8988T (cell line): ENCODE measurements at regions not wholly inside any gene's neighbourhood (a gene's known extent, or its start where the extent isn't known, plus 50 kb on each side); places are given as distances from the start of the nearest gene placed in this dataset.
"Not testable (repeated sequence)": the region's sequence is repeated elsewhere in the genome, so short reads cannot be mapped to it uniquely, and the experiment has no call there.

Source experiments
- DNase-seq: peaks from one replicate; pipeline ENCODE4 v3.0.0; 2011

DNA sequence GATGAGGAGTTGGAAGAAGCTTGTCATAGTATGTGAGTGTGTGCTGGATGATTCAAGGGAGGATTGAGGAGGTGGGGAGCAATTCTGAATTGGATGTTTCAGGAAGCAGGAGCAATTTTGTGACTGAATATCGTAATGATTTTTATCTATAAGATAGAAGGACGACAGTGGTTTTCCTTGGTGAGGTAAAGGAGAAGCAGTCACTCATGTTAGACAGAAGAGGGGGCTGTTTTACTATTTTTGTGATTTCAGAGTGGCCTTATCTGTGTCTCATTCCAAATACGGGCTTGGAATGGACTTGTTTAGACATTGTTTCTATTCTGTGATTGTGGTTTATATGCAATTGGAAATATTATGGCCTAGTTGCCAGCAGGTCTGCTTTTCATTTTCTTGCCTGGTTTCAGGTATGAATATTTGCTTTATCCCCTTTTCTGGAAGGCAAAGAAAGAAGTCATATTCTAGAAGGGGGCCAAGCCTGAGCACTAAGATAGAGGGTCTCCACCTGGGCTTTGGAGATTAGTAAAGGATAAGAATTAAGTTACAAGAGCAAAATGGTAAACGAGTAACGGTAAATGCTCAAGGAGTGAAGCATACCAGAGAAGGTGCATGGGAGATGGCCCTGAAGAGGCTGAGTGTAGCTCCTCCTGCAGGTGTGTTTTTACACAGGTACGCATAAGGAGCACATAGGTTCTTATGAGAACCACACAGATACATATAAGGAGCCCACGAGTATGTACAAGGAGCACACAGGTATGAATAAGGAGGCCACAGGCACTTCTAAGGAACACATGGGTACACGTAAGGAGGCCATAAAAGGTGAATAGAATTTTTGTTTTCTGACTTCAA lies 124.6 kb upstream of the KCNAB1 start:
- no peak for DNase-seq

DNA sequence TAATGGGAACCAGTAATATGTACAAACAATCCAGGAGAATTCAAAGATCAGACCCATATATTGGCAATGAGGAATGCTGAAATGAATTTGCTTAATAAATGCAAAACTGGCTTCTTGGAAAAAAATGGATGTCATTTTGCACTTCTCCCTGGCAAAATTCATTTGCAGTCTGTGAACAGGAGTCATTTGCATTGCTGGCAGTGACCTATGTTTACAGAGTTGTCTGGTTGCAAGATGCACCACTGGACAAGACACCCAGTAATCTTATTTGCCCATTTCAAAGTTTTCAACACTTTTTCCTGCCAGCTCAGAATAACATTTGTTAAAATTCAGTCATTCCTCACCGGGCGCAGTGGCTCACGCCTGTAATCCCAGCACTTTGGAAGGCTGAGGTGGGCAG lies 123.5 kb upstream of the KCNAB1 start:
- DNase-seq, result no peak

DNA sequence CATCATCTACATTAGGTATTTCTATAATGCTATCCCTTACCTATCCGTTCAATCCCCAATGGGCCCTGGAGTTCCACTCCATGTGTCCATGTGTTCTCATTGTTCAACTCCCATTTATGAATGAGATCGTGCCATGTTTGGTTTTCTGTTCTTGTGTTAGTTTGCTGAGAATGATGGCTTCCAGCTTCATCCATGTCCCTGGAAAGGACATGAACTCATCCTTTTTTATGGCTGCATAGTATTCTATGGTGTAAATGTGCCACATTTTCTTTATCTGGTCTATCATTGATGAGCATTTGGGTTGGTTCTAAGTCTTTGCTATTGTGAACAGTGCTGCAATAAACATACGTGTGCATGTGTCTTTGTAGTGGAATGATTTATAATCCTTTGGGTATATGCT lies 122.2 kb upstream of the KCNAB1 start:
- not testable (repeated sequence) for DNase-seq

DNA sequence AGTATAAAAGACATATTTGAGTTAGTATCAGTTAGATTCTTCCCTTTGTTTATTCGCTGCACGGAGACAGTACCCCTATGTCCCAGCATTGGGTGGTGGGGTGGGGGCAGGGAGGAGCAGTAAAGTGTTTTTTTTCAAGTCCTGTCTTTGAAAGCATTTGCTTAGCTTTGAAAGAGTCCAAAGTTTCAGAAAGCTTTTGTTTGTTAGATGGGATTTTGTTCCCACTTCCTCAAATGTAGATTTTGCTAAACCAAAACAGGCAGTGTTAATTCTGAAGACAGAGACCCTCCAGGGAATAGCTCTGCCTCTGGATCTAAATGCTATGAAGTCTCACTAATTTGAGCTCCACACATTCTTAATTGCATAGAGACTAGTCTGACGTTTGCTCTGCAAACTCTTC lies 114.6 kb upstream of the KCNAB1 start:
- DNase-seq, result no peak

DNA sequence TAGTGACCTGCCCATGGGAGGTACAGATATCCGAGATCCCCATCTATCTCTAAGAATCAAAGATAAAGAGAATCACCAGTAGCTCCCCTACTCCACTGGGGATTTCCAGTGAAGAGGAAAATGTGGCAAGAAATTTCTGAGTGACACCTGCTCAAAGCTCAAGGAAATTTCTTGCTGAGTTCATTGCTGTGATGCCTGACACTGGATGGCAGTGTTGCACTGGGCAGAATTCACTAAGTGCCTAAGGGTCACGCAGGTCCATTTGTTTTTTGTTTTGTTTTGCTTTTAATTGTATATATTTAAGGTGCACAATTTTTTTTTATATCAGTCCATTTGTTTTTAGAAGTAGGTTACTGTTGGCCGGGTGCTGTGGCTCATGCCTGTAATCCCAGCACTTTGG lies 109.5 kb upstream of the KCNAB1 start:
- DNase-seq, result no peak

DNA sequence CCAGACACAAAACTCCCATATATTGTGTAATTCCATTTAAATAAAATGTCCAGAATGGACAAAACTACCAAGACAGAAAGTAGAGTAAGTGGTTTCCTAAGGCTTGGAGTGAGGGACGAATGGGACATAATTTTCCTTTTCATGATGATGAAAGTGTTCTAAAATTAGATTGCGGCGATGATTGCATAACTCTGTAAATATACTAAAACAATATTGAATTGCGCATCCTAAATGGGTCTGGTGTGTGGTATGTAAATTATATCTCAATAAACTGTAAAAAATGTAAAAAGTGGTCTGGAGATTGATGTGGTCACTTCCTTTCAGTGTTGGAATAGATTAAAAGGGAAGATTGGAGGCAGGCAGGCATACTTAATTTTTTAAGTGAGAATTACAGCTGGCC lies 105.9 kb upstream of the KCNAB1 start:
- DNase-seq, result no peak

GRCh38 chr3:156016902-156017301 lies 103.5 kb upstream of the KCNAB1 start:
- DNase-seq, result no peak

GRCh38 chr3:156017352-156018030 lies 102.9 kb upstream of the KCNAB1 start:
- DNase-seq, result no peak

DNA sequence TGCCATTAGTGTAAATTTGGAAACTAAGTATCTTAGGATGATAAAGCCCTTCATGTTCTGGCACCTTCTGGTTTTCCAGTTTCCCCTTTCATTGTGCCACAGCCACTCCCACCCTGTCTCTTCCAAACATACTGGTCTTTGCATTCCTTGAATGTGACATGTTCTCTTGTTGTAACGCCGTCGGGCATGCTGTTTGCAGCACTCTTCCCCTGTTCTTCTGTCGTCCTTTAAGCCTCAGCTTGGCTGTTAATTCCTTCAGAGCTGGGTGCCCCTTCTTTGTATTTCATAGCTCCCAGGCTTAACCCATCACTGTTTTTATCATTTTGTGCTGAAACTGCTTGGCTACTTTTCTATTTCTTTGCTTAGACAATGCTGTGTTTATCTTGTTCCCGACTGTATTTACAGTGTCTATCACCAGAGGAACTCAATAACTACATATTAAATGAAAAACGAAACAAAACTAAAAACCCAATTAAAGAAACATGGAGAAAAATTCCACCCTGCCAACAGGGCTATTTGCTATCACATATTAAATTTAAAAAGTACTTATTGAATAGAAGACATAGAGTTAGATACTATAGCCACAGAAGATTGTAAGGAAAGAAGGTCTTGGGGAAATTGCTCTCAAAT lies 95.4 kb upstream of the KCNAB1 start:
- no peak for DNase-seq

GRCh38 chr3:156029208-156029607 lies 91.2 kb upstream of the KCNAB1 start:
- no peak for DNase-seq

GRCh38 chr3:156030723-156031122 lies 89.7 kb upstream of the KCNAB1 start:
- DNase-seq, result no peak

- DNase-seq, result no peak
Observed at GRCh38 chr3:156033428-156033827, 87.0 kb upstream of the KCNAB1 start.

GRCh38 chr3:156035158-156035557 lies 85.2 kb upstream of the KCNAB1 start:
- no peak for DNase-seq

- no peak for DNase-seq
Observed at GRCh38 chr3:156036258-156037053, 83.9 kb upstream of the KCNAB1 start.

- no peak for DNase-seq
Observed at GRCh38 chr3:156037356-156037755, 83.0 kb upstream of the KCNAB1 start.

- DNase-seq, result no peak
Observed at GRCh38 chr3:156038869-156039268, 81.5 kb upstream of the KCNAB1 start.

DNA sequence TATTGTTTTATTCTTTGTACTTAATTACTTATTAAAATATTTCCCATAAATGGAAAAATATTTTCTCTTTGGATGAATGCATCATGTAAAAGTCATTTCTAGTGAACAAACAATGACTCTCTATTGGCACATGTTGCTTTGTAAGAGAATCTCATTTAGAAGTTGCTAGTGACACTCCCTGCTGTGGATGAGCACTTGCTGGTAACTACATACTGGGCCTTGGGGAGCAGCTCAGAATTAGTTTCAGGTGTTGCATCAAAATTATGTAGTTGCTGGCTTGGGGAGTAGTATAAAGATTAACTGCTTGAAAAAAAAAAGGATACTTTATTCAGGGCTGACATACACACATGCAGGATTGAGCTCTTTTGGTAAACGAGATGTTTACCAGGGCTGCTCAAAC lies 80.3 kb upstream of the KCNAB1 start:
- no peak for DNase-seq

- DNase-seq, result not testable (repeated sequence)
Observed at GRCh38 chr3:156041216-156041841, 79.0 kb upstream of the KCNAB1 start.

DNA sequence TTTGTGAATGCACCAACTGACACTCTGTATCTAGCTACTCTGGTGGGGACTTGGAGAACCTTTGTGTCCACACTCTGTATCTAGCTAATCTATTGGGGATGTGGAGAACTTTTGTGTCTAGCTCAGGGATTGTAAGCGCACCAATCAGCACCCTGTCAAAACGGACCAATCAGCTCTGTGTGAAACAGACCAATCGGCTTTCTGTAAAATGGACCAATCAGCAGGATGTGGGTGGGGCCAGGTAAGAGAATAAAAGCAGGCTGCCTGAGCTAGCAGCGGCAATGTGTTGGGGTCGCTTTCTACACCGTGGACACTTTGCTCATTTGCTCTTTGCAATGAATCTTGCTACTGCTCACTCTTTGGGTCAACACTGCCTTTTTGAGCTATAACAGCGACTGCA lies 78.5 kb upstream of the KCNAB1 start:
- DNase-seq, result not testable (repeated sequence)

GRCh38 chr3:156043832-156044633 lies 76.3 kb upstream of the KCNAB1 start:
- peak; percentile 29 for DNase-seq

- DNase-seq, result no peak
Observed at GRCh38 chr3:156044634-156044975, 75.8 kb upstream of the KCNAB1 start.

DNA sequence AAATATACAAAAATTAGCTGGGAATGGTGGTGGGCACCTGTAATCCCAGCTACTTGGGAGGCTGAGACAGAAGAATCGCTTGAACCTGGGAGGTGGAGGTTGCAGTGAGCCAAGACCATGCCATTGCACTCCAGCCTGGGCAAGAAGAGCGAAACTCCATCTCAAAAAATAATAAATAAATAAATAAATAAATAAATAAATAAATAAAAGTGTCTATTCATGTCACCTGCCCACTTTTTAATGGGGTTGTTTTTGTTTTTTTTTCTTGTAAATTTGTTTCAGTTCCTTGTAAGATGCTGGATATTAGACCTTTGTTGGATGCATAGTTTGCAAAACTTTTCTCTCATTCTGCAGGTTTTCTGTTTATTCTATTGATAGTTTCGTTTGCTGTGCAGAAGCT lies 71.9 kb upstream of the KCNAB1 start:
- not testable (repeated sequence) for DNase-seq
